NCI-H524 (cell line): ENCODE measurements at regions not wholly inside any gene's neighbourhood (a gene's known extent, or its start where the extent isn't known, plus 50 kb on each side); places are given as distances from the start of the nearest gene placed in this dataset.
A peak's percentile ranks its signal among the peaks of the same experiment; 100 is the strongest.

Experiments
- DNase-seq, 2 experiments: peaks; one replicate each; lab custom pipeline; 2025; lab: John Stamatoyannopoulos, UW

GRCh38 chr13:47829690-47830089, 171.4 kb downstream of the SUCLA2 start:
- no peak for DNase-seq

GRCh38 chr13:47826471-47826870, 174.6 kb downstream of the SUCLA2 start:
- no peak for DNase-seq

GRCh38 chr13:47822036-47822435, 179.0 kb downstream of the SUCLA2 start:
- DNase-seq = no peak

- DNase-seq = no peak
Observed at GRCh38 chr13:47816831-47817230, 184.2 kb downstream of the SUCLA2 start.

- no peak for DNase-seq
Observed at GRCh38 chr13:47813718-47814117, 187.4 kb downstream of the SUCLA2 start.

- no peak for DNase-seq
Observed at GRCh38 chr13:47809411-47809810, 191.7 kb downstream of the SUCLA2 start.

GRCh38 chr13:47803131-47803530, 197.9 kb downstream of the SUCLA2 start:
- DNase-seq = no peak

GRCh38 chr13:47801555-47801954, 199.5 kb downstream of the SUCLA2 start:
- no peak for DNase-seq

- no peak for DNase-seq
Observed at GRCh38 chr13:47800593-47800992, 200.5 kb downstream of the SUCLA2 start.

- peak in 1 of 2 experiments; percentile 27 for DNase-seq
Observed at GRCh38 chr13:47798906-47799305, 202.2 kb downstream of the SUCLA2 start.

- peak in 1 of 2 experiments; percentile 50 for DNase-seq
Observed at GRCh38 chr13:47798194-47798593, 202.9 kb downstream of the SUCLA2 start.

GRCh38 chr13:47796816-47797215, 204.3 kb downstream of the SUCLA2 start:
- DNase-seq = no peak

GRCh38 chr13:47794963-47795362, 206.1 kb downstream of the SUCLA2 start:
- no peak for DNase-seq

GRCh38 chr13:47790755-47791154, 210.3 kb downstream of the SUCLA2 start:
- DNase-seq = no peak

GRCh38 chr13:47788844-47789243, 212.2 kb downstream of the SUCLA2 start:
- DNase-seq = no peak

- no peak for DNase-seq
Observed at GRCh38 chr13:47774671-47774994, 226.4 kb downstream of the SUCLA2 start.

GRCh38 chr13:47764817-47765216, 236.3 kb downstream of the SUCLA2 start:
- DNase-seq = no peak

GRCh38 chr13:47757466-47758080, 243.5 kb downstream of the SUCLA2 start:
- DNase-seq = no peak

- no peak for DNase-seq
Observed at GRCh38 chr13:47747901-47748300, 253.2 kb downstream of the SUCLA2 start.

GRCh38 chr13:47726394-47726793, 274.7 kb downstream of the SUCLA2 start:
- DNase-seq = no peak

- DNase-seq = no peak
Observed at GRCh38 chr13:47723898-47724297, 277.2 kb downstream of the SUCLA2 start.

GRCh38 chr13:47719164-47719563, 281.9 kb downstream of the SUCLA2 start:
- DNase-seq = no peak

GRCh38 chr13:47718556-47718955, 282.5 kb downstream of the SUCLA2 start:
- DNase-seq = no peak

- DNase-seq = no peak
Observed at GRCh38 chr13:47708386-47708785, 292.7 kb downstream of the SUCLA2 start.

- no peak for DNase-seq
Observed at GRCh38 chr13:47707414-47707813, 293.7 kb downstream of the SUCLA2 start.
